ENCODE measurements at regions not wholly inside any gene's neighbourhood (a gene's known extent, or its start where the extent isn't known, plus 50 kb on each side); places are given as distances from the start of the nearest gene placed in this dataset.

DNA sequence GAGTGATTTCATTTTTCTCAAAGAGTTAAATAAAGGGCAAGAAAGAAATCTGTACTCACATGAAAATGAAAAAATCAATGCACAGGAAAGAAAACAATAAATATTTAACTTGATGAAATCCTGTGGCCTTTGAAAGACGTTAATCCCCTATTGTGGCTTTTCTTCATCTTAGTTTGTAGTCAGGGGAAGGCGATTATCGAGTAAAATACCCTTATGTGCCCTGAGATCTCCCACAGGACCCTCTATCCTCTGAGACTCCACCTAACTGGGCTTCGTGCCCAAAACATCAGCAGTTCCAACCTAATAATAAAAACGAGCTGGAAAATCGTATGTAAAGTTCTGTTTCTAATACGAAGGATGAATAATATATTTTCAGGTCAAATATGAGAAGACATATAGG is 208.2 kb upstream of the ZC3H12C start:
- ATAC-seq, result no peak
- no peak for TF ChIP-seq GLIS3 (CRISPR knock-in tag; IDR thresholded peaks at IDR 0.05)
- TF ChIP-seq OSR1 (CRISPR knock-in tag; IDR thresholded peaks at IDR 0.05), result no peak
- TF ChIP-seq, protein P1, sequence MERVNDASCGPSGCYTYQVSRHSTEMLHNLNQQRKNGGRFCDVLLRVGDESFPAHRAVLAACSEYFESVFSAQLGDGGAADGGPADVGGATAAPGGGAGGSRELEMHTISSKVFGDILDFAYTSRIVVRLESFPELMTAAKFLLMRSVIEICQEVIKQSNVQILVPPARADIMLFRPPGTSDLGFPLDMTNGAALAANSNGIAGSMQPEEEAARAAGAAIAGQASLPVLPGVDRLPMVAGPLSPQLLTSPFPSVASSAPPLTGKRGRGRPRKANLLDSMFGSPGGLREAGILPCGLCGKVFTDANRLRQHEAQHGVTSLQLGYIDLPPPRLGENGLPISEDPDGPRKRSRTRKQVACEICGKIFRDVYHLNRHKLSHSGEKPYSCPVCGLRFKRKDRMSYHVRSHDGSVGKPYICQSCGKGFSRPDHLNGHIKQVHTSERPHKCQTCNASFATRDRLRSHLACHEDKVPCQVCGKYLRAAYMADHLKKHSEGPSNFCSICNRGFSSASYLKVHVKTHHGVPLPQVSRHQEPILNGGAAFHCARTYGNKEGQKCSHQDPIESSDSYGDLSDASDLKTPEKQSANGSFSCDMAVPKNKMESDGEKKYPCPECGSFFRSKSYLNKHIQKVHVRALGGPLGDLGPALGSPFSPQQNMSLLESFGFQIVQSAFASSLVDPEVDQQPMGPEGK (CRISPR knock-in tag; IDR thresholded peaks at IDR 0.05; ENCODE audit: borderline replicate concordance), result no peak
- no peak for TF ChIP-seq ZNF565 (CRISPR knock-in tag; conservative IDR thresholded peaks at IDR 0.05; ENCODE audit: low read depth)
- TF ChIP-seq, protein P2, sequence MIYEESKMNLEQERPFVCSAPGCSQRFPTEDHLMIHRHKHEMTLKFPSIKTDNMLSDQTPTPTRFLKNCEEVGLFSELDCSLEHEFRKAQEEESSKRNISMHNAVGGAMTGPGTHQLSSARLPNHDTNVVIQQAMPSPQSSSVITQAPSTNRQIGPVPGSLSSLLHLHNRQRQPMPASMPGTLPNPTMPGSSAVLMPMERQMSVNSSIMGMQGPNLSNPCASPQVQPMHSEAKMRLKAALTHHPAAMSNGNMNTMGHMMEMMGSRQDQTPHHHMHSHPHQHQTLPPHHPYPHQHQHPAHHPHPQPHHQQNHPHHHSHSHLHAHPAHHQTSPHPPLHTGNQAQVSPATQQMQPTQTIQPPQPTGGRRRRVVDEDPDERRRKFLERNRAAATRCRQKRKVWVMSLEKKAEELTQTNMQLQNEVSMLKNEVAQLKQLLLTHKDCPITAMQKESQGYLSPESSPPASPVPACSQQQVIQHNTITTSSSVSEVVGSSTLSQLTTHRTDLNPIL (CRISPR knock-in tag; IDR thresholded peaks at IDR 0.05; ENCODE audit: low read depth), result no peak
- no peak for TF ChIP-seq RARB (CRISPR knock-in tag; IDR thresholded peaks at IDR 0.05)
- no peak for TF ChIP-seq ZC3H10 (CRISPR knock-in tag; IDR thresholded peaks at IDR 0.05)
- TF ChIP-seq ZFP30 (CRISPR knock-in tag; IDR thresholded peaks at IDR 0.05), result no peak
- TF ChIP-seq ISL1 (CRISPR knock-in tag; IDR thresholded peaks at IDR 0.05), result no peak
- no peak for TF ChIP-seq SNAI2 (CRISPR knock-in tag; IDR thresholded peaks at IDR 0.05)
- no peak for TF ChIP-seq TCF4 (CRISPR knock-in tag; IDR thresholded peaks at IDR 0.05; ENCODE audit: borderline replicate concordance)

DNA sequence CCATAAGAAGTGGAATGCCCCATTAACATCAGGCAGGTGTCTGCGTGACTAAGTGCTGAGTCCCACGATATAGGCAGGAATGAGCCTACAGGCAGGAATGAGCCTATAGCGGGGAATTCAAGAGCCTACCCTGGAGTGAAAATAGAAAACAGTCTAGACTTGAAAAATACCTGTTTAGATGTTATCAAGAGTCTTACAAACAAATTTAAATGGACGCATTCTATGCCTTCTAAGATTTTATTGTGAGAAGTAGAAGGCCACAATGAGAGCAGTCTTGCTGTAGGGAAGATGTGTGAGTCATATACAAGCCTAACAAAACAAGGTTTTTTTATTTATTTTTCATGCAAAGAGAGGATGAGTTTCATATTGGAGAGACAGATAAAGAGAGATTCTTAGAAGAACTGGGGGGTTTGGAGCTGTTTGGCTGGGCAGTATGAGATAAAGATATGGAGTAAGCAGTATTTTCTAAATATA is 200.8 kb upstream of the ZC3H12C start:
- no peak for ATAC-seq
- TF ChIP-seq ZNF8 (CRISPR knock-in tag; IDR thresholded peaks at IDR 0.05) (no peak), RARB (CRISPR knock-in tag; IDR thresholded peaks at IDR 0.05) (no peak), TCF4 (CRISPR knock-in tag; IDR thresholded peaks at IDR 0.05; ENCODE audit: borderline replicate concordance) (no peak), ZNF565 (CRISPR knock-in tag; conservative IDR thresholded peaks at IDR 0.05; ENCODE audit: low read depth) (no peak), PPARA (CRISPR knock-in tag; IDR thresholded peaks at IDR 0.05; ENCODE audit: borderline replicate concordance) (no peak), BACH2 (CRISPR knock-in tag; IDR thresholded peaks at IDR 0.05; ENCODE audit: borderline replicate concordance) (no peak), ZC3H10 (CRISPR knock-in tag; IDR thresholded peaks at IDR 0.05) (no peak), ARNTL (CRISPR knock-in tag; IDR thresholded peaks at IDR 0.05; ENCODE audit: borderline replicate concordance, low read depth) (no peak), ISL1 (CRISPR knock-in tag; IDR thresholded peaks at IDR 0.05) (no peak), ZFP3 (CRISPR knock-in tag; IDR thresholded peaks at IDR 0.05) (no peak), ZFP30 (CRISPR knock-in tag; IDR thresholded peaks at IDR 0.05) (no peak), GLIS3 (CRISPR knock-in tag; IDR thresholded peaks at IDR 0.05) (no peak), CSDC2 (CRISPR knock-in tag; IDR thresholded peaks at IDR 0.05) (no peak), ZNF70 (CRISPR knock-in tag; IDR thresholded peaks at IDR 0.05) (no peak), SNAI2 (CRISPR knock-in tag; IDR thresholded peaks at IDR 0.05) (no peak)
- TF ChIP-seq, protein P3, sequence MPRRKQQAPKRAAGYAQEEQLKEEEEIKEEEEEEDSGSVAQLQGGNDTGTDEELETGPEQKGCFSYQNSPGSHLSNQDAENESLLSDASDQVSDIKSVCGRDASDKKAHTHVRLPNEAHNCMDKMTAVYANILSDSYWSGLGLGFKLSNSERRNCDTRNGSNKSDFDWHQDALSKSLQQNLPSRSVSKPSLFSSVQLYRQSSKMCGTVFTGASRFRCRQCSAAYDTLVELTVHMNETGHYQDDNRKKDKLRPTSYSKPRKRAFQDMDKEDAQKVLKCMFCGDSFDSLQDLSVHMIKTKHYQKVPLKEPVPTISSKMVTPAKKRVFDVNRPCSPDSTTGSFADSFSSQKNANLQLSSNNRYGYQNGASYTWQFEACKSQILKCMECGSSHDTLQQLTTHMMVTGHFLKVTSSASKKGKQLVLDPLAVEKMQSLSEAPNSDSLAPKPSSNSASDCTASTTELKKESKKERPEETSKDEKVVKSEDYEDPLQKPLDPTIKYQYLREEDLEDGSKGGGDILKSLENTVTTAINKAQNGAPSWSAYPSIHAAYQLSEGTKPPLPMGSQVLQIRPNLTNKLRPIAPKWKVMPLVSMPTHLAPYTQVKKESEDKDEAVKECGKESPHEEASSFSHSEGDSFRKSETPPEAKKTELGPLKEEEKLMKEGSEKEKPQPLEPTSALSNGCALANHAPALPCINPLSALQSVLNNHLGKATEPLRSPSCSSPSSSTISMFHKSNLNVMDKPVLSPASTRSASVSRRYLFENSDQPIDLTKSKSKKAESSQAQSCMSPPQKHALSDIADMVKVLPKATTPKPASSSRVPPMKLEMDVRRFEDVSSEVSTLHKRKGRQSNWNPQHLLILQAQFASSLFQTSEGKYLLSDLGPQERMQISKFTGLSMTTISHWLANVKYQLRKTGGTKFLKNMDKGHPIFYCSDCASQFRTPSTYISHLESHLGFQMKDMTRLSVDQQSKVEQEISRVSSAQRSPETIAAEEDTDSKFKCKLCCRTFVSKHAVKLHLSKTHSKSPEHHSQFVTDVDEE (CRISPR knock-in tag; IDR thresholded peaks at IDR 0.05), result no peak
- TF ChIP-seq, protein P1 (CRISPR knock-in tag; IDR thresholded peaks at IDR 0.05; ENCODE audit: borderline replicate concordance), result no peak
- TF ChIP-seq, protein P4, sequence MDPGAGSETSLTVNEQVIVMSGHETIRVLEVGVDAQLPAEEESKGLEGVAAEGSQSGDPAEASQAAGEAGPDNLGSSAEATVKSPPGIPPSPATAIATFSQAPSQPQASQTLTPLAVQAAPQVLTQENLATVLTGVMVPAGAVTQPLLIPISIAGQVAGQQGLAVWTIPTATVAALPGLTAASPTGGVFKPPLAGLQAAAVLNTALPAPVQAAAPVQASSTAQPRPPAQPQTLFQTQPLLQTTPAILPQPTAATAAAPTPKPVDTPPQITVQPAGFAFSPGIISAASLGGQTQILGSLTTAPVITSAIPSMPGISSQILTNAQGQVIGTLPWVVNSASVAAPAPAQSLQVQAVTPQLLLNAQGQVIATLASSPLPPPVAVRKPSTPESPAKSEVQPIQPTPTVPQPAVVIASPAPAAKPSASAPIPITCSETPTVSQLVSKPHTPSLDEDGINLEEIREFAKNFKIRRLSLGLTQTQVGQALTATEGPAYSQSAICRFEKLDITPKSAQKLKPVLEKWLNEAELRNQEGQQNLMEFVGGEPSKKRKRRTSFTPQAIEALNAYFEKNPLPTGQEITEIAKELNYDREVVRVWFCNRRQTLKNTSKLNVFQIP (CRISPR knock-in tag; IDR thresholded peaks at IDR 0.05; ENCODE audit: borderline replicate concordance, low read depth), result no peak

DNA sequence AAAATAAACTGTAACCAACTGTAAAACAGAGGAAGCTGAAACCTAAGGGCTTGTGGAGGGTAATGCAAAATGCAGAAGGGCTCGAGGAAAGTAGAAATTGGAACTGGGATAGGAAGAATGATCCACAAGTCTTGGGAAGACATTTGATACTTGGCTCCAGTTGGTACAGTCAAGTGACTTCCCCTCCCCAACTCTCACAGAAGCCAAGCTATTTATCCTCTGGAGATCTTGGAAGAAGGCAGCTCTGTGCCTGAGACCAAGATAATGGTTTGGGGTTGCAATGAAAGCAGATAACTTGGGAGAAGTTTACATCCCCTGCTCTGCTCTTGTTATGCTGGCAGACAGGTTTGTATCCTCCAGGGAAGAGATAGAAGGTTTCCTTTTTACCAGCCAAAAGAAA is 198.9 kb upstream of the ZC3H12C start:
- ATAC-seq, result no peak
- TF ChIP-seq, protein P1 (CRISPR knock-in tag; IDR thresholded peaks at IDR 0.05; ENCODE audit: borderline replicate concordance), result no peak
- TF ChIP-seq TOX (CRISPR knock-in tag; IDR thresholded peaks at IDR 0.05; ENCODE audit: borderline replicate concordance) (no peak), PPARA (CRISPR knock-in tag; IDR thresholded peaks at IDR 0.05; ENCODE audit: borderline replicate concordance) (no peak), ISL1 (CRISPR knock-in tag; IDR thresholded peaks at IDR 0.05) (no peak), SNAI2 (CRISPR knock-in tag; IDR thresholded peaks at IDR 0.05) (no peak)
- TF ChIP-seq, protein P5, sequence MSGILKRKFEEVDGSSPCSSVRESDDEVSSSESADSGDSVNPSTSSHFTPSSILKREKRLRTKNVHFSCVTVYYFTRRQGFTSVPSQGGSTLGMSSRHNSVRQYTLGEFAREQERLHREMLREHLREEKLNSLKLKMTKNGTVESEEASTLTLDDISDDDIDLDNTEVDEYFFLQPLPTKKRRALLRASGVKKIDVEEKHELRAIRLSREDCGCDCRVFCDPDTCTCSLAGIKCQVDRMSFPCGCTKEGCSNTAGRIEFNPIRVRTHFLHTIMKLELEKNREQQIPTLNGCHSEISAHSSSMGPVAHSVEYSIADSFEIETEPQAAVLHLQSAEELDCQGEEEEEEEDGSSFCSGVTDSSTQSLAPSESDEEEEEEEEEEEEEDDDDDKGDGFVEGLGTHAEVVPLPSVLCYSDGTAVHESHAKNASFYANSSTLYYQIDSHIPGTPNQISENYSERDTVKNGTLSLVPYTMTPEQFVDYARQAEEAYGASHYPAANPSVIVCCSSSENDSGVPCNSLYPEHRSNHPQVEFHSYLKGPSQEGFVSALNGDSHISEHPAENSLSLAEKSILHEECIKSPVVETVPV (CRISPR knock-in tag; IDR thresholded peaks at IDR 0.05), result no peak
- TF ChIP-seq, protein P4 (CRISPR knock-in tag; IDR thresholded peaks at IDR 0.05; ENCODE audit: borderline replicate concordance, low read depth), result no peak

Data from SK-N-SH treated with all-trans-retinoic acid at 6 μM for 48 hours (cell line).